IPS DF 4.7 (cell line): ENCODE measurements at regions not wholly inside any gene's neighbourhood (a gene's known extent, or its start where the extent isn't known, plus 50 kb on each side); places are given as distances from the start of the nearest gene placed in this dataset.
"Not testable (repeated sequence)": the region's sequence is repeated elsewhere in the genome, so short reads cannot be mapped to it uniquely, and the experiment has no call there.

Experiments used
- DNase-seq: peaks from one replicate; pipeline ENCODE4 v3.0.0-alpha.2; 2013; ENCODE audit warnings: low spot score; ENCODE audit errors: extremely low read depth

- DNase-seq: no peak
Measured at GRCh38 chr1:177891809-177892208, 78.0 kb downstream of the SEC16B start.

- DNase-seq: no peak
Measured at GRCh38 chr1:177890479-177890878, 79.4 kb downstream of the SEC16B start.

- DNase-seq: no peak
Measured at GRCh38 chr1:177884479-177885021, 85.3 kb downstream of the SEC16B start.

GRCh38 chr1:177883581-177883980 lies 86.3 kb downstream of the SEC16B start:
- DNase-seq: no peak

- no peak for DNase-seq
Measured at GRCh38 chr1:177880339-177880891, 89.4 kb downstream of the SEC16B start.

- no peak for DNase-seq
Measured at GRCh38 chr1:177877086-177877485, 92.8 kb downstream of the SEC16B start.

GRCh38 chr1:177873238-177873637 lies 96.6 kb downstream of the SEC16B start:
- no peak for DNase-seq

- DNase-seq: no peak
Measured at GRCh38 chr1:177872308-177872900, 97.5 kb downstream of the SEC16B start.

- DNase-seq: no peak
Measured at GRCh38 chr1:177871613-177872307, 98.1 kb downstream of the SEC16B start.

GRCh38 chr1:177869586-177869985 lies 100.3 kb downstream of the SEC16B start:
- DNase-seq: no peak

GRCh38 chr1:177869011-177869410 lies 100.8 kb downstream of the SEC16B start:
- not testable (repeated sequence) for DNase-seq

GRCh38 chr1:177865807-177866206 lies 104.1 kb downstream of the SEC16B start:
- DNase-seq: no peak

GRCh38 chr1:177864538-177865305 lies 105.1 kb downstream of the SEC16B start:
- no peak for DNase-seq

- DNase-seq: no peak
Measured at GRCh38 chr1:177863796-177864195, 106.1 kb downstream of the SEC16B start.

GRCh38 chr1:177862916-177863315 lies 106.9 kb downstream of the SEC16B start:
- DNase-seq: no peak

GRCh38 chr1:177859572-177859971 lies 110.3 kb downstream of the SEC16B start:
- DNase-seq: no peak

- no peak for DNase-seq
Measured at GRCh38 chr1:177858332-177858821, 111.5 kb downstream of the SEC16B start.

- DNase-seq: no peak
Measured at GRCh38 chr1:177857285-177857684, 112.6 kb downstream of the SEC16B start.

- DNase-seq: no peak
Measured at GRCh38 chr1:177854951-177855350, 114.9 kb downstream of the SEC16B start.

- no peak for DNase-seq
Measured at GRCh38 chr1:177849579-177850290, 120.1 kb downstream of the SEC16B start.

GRCh38 chr1:177849130-177849529 lies 120.7 kb downstream of the SEC16B start:
- no peak for DNase-seq
